IMR-90 (cell line): ENCODE measurements at regions not wholly inside any gene's neighbourhood (a gene's known extent, or its start where the extent isn't known, plus 50 kb on each side); places are given as distances from the start of the nearest gene placed in this dataset.

Experiments used
- ATAC-seq: fragments of 200-7000 bp; cut with Tn5 transposase; 2 replicates; pipeline ENCODE4 v1.9.1; 2020; ENCODE audit warnings: low read depth, mild to moderate bottlenecking, moderate library complexity
- BruUV-seq: library from RNA; stranded (reverse); fragments of 400-500 nt; replicated peaks from 2 replicates; lab custom pipeline; 2021; lab: Mats Ljungman, UMichigan
- CTCF ChIA-PET: fragments of 300-600 bp; formaldehyde crosslinking; extraction: SDS; loops from one replicate; lab custom pipeline; 2021; ENCODE audit warnings: antibody characterized with exemption; lab: Yijun Ruan, JAX
- POLR2A ChIA-PET: fragments of 300-600 bp; sonication (Branson Sonifier 250); formaldehyde crosslinking; loops from one replicate; lab custom pipeline; 2022; ENCODE audit warnings: antibody characterized with exemption; ENCODE audit not compliant: unreplicated experiment; lab: Charles Lee
- DNase-seq: peaks from one replicate; pipeline ENCODE4 v3.0.0; 2013
- H2AFZ ChIP-seq: replicated peaks from 2 replicates; pipeline ENCODE3; 2013; ENCODE audit warnings: low read length, mild to moderate bottlenecking; ENCODE audit not compliant: poor library complexity
- H2AK5ac ChIP-seq: 2 replicates; pipeline ENCODE4 v1.6.1; 2013; ENCODE audit warnings: low read depth, low read length, inconsistent platforms
- H2AK9ac ChIP-seq: replicated peaks from 2 replicates; pipeline ENCODE3; 2013; ENCODE audit warnings: mild to moderate bottlenecking, low read depth, low read length, moderate library complexity; ENCODE audit not compliant: poor library complexity
- H2BK120ac ChIP-seq: 2 replicates; pipeline ENCODE4 v1.6.1; 2013; ENCODE audit warnings: low read depth, low read length, inconsistent platforms
- H2BK15ac ChIP-seq: 3 replicates; pipeline ENCODE4 v1.6.1; 2013; ENCODE audit warnings: low read depth, low read length, inconsistent platforms
- H2BK20ac ChIP-seq: 2 replicates; pipeline ENCODE4 v1.6.1; 2013; ENCODE audit warnings: low read depth, mild to moderate bottlenecking, inconsistent platforms, low read length, moderate library complexity
- H2BK5ac ChIP-seq: 2 replicates; pipeline ENCODE4 v1.6.1; 2013; ENCODE audit warnings: mild to moderate bottlenecking, low read depth, low read length, inconsistent platforms; ENCODE audit not compliant: poor library complexity, severe bottlenecking
- H3K14ac ChIP-seq: replicated peaks from 2 replicates; pipeline ENCODE4 v1.6.1; 2013; ENCODE audit warnings: low read depth, low read length, inconsistent platforms
- H3K18ac ChIP-seq: 2 replicates; pipeline ENCODE4 v1.6.1; 2013; ENCODE audit warnings: low read depth, low read length, control low read depth
- H3K23ac ChIP-seq: 2 replicates; pipeline ENCODE4 v1.6.1; 2013; ENCODE audit warnings: low read depth, low read length, inconsistent platforms
- H3K27ac ChIP-seq: 2 replicates; pipeline ENCODE4 v1.5.1; 2013; ENCODE audit warnings: mild to moderate bottlenecking, control low read depth, low read length; ENCODE audit not compliant: insufficient read depth
- H3K27me3 ChIP-seq: 2 replicates; pipeline ENCODE4 v1.6.1; 2013; ENCODE audit warnings: low read length; ENCODE audit not compliant: control insufficient read depth, insufficient read depth
- H3K36me3 ChIP-seq: 2 replicates; pipeline ENCODE4 v1.6.1; 2013; ENCODE audit warnings: low read length, mixed read lengths; ENCODE audit not compliant: control insufficient read depth, insufficient read depth
- H3K4ac ChIP-seq: 2 replicates; pipeline ENCODE4 v1.6.1; 2013; ENCODE audit warnings: low read depth, low read length, inconsistent platforms
- H3K4me1 ChIP-seq: 2 replicates; pipeline ENCODE4 v1.6.1; 2013; ENCODE audit warnings: low read length, mixed read lengths; ENCODE audit not compliant: control insufficient read depth, insufficient read depth
- H3K4me2 ChIP-seq: 2 replicates; pipeline ENCODE4 v1.6.1; 2013; ENCODE audit warnings: low read depth, mild to moderate bottlenecking, control low read depth, low read length, moderate library complexity
- H3K4me3 ChIP-seq: 2 replicates; pipeline ENCODE4 v1.5.1; 2013; ENCODE audit warnings: low read depth, mild to moderate bottlenecking, control low read depth, low read length, moderate library complexity; ENCODE audit not compliant: insufficient read depth
- H3K56ac ChIP-seq: 2 replicates; pipeline ENCODE4 v1.6.1; 2013; ENCODE audit warnings: low read length, inconsistent platforms; ENCODE audit not compliant: insufficient read depth; ENCODE audit errors: extremely low read depth
- H3K79me1 ChIP-seq, 2 experiments: 2 replicates each; pipeline ENCODE4 v1.6.1; 2013; ENCODE audit warnings: low read length in 2 of 2, inconsistent platforms in 1 of 2, low read depth in 1 of 2
- H3K9ac ChIP-seq: 2 replicates; pipeline ENCODE4 v1.6.1; 2013; ENCODE audit warnings: low read depth, low read length, control low read depth
- H3K9me1 ChIP-seq: 2 replicates; pipeline ENCODE4 v1.6.1; 2013; ENCODE audit warnings: low read length, inconsistent platforms; ENCODE audit not compliant: insufficient read depth
- H3K9me3 ChIP-seq: 2 replicates; pipeline ENCODE4 v1.6.1; 2013; ENCODE audit warnings: low read length; ENCODE audit not compliant: control insufficient read depth, insufficient read depth
- H4K20me1 ChIP-seq: 2 replicates; pipeline ENCODE4 v1.6.1; 2013; ENCODE audit warnings: low read length, inconsistent platforms; ENCODE audit not compliant: insufficient read depth
- H4K5ac ChIP-seq: 2 replicates; pipeline ENCODE4 v1.6.1; 2013; ENCODE audit warnings: mild to moderate bottlenecking, low read depth, low read length, control low read depth
- H4K8ac ChIP-seq, 2 experiments: 2 replicates each; pipeline ENCODE4 v1.6.1; 2013; ENCODE audit warnings: low read depth in 2 of 2, low read length in 2 of 2, control low read depth in 1 of 2, inconsistent platforms in 1 of 2
- H4K91ac ChIP-seq: 2 replicates; pipeline ENCODE4 v1.6.1; 2013; ENCODE audit warnings: low read depth, low read length, inconsistent platforms; ENCODE audit not compliant: insufficient read depth
- BHLHE40 ChIP-seq: fragments of 150-350 bp; IDR thresholded peaks from 2 replicates; pipeline ENCODE4 v1.6.1; 2016; ENCODE audit warnings: mild to moderate bottlenecking, low read depth, low read length
- CEBPB ChIP-seq: IDR thresholded peaks from 2 replicates; pipeline ENCODE4 v1.6.1; 2012; ENCODE audit warnings: low read depth, low read length, improper control_type of control experiment
- CHD1 ChIP-seq: IDR thresholded peaks from 2 replicates; pipeline ENCODE4 v1.6.1; 2012; ENCODE audit warnings: low read depth, low read length, improper control_type of control experiment
- FOS ChIP-seq: fragments of 150-350 bp; IDR thresholded peaks from 2 replicates; pipeline ENCODE4 v1.6.1; 2016; ENCODE audit warnings: low read depth, low read length
- MAFK ChIP-seq: IDR thresholded peaks from 2 replicates; pipeline ENCODE4 v1.6.1; 2012; ENCODE audit warnings: low read depth, low read length, improper control_type of control experiment
- MAZ ChIP-seq: IDR thresholded peaks from 2 replicates; pipeline ENCODE4 v1.6.1; 2012; ENCODE audit warnings: low read depth, mild to moderate bottlenecking, low read length, improper control_type of control experiment, moderate library complexity, borderline replicate concordance
- MXI1 ChIP-seq: IDR thresholded peaks from 2 replicates; pipeline ENCODE4 v1.6.1; 2012; ENCODE audit warnings: low read depth, mild to moderate bottlenecking, low read length, moderate library complexity, borderline replicate concordance
- NFE2L2 ChIP-seq: fragments of 150-350 bp; IDR thresholded peaks from 2 replicates; pipeline ENCODE4 v1.6.1; 2016; ENCODE audit warnings: low read depth, mild to moderate bottlenecking, low read length
- POLR2A ChIP-seq: IDR thresholded peaks from 2 replicates; pipeline ENCODE4 v1.6.1; 2012; ENCODE audit warnings: mild to moderate bottlenecking, low read depth, low read length
- RAD21 ChIP-seq: IDR thresholded peaks from 2 replicates; pipeline ENCODE4 v1.6.1; 2012; ENCODE audit warnings: low read length, improper control_type of control experiment
- RCOR1 ChIP-seq: IDR thresholded peaks from 2 replicates; pipeline ENCODE4 v1.6.1; 2012; ENCODE audit warnings: mild to moderate bottlenecking, low read length, improper control_type of control experiment; ENCODE audit not compliant: insufficient replicate concordance
- RFX5 ChIP-seq: IDR thresholded peaks from 2 replicates; pipeline ENCODE4 v1.8.0; 2012; ENCODE audit warnings: low read depth, mild to moderate bottlenecking, low read length, moderate library complexity
- SMC3 ChIP-seq: fragments of 150-350 bp; IDR thresholded peaks from 2 replicates; pipeline ENCODE4 v1.6.1; 2016; ENCODE audit warnings: low read depth, mild to moderate bottlenecking, antibody characterized with exemption, low read length, moderate library complexity
- WGBS, 2 experiments: methylation state at CpG; one replicate each; pipeline versions ENCODE4 v1.1.5 to v1.1.7; 2013; ENCODE audit warnings: missing lambda C conversion rate in 2 of 2; ENCODE audit not compliant: insufficient read length in 1 of 2; ENCODE audit errors: extremely low coverage in 2 of 2; 5-methylcytosine and 5-hydroxymethylcytosine counted together
- dilution Hi-C: fragments of 300-500 bp; cut with HindIII; formaldehyde crosslinking; loops from one replicate; pipeline ENCODE4 v1.14.3; 2018; ENCODE audit warnings: low sequenced_read_pairs; ENCODE audit not compliant: unreplicated experiment
- in situ Hi-C: fragments of 300-500 bp; cut with MboI; formaldehyde crosslinking; loops from 3 replicates; pipeline ENCODE4 v1.14.3; 2019; ENCODE audit warnings: low sequenced_read_pairs, inconsistent platforms, mixed read lengths
- intact Hi-C: fragments of 100-400 bp; cut with micrococcal nuclease; formaldehyde crosslinking; loops from 2 replicates; pipeline ENCODE4 v1.10.0; 2022
- TF ChIP-seq, protein P1 (sequence below): fragments of 150-350 bp; IDR thresholded peaks from 2 replicates; pipeline ENCODE4 v1.6.1; 2016; ENCODE audit warnings: low read depth, mild to moderate bottlenecking, low read length, moderate library complexity, borderline replicate concordance
- TF ChIP-seq, protein P2 (sequence below): fragments of 150-350 bp; IDR thresholded peaks from 2 replicates; pipeline ENCODE4 v1.6.1; 2017; ENCODE audit warnings: mild to moderate bottlenecking, antibody characterized with exemption, low read length, low read depth
- TF ChIP-seq, protein P3 (sequence below): conservative IDR thresholded peaks from 2 replicates; pipeline ENCODE4 v1.5.1; 2012; ENCODE audit warnings: mild to moderate bottlenecking, low read depth, low read length, improper control_type of control experiment

DNA sequence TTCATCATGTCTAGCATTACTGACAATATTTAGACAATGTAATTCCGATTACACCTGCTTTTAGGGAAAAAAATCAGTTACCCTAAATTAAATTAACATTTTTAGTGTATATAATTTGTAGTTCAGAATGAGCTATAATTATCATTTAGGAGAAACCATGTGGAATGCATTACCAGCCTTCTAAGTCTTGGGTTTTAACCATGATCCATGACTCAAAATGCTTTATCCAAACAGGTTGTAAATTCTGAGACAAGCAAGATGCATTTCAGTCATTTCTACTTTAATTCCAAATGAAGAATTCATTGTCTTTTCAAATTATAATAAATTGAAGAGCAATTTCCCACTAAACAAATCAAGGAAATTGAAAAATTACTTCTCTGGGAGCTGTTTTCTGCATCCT, 243.7 kb upstream of the LRIG1 start:
- Histone ChIP-seq H3K36me3 (no peaks in the 10 kb centered on the region), H3K27me3 (no peaks in the 10 kb centered on the region), H2BK120ac (no peak overlapping the region), H4K20me1 (no peaks in the 10 kb centered on the region), H3K9ac (no peak overlapping the region), H3K79me1 (no peaks in the 10 kb centered on the region), H3K4ac (no peak overlapping the region), H3K9me1 (no peaks in the 10 kb centered on the region), H2AK9ac (no peak overlapping the region), H3K4me2 (no peak overlapping the region), H3K9me3 (no peaks in the 10 kb centered on the region), H4K5ac (no peak overlapping the region), H2BK5ac (no peak overlapping the region), H3K14ac (no peak overlapping the region), H2AFZ (no peak overlapping the region), H3K4me1 (peaks cover 7% of the 10 kb centered on the region), H4K8ac (no peak overlapping the region), H3K56ac (no peak overlapping the region), H3K23ac (no peak overlapping the region), H3K27ac (no peak overlapping the region), H4K91ac (no peak overlapping the region), H3K4me3 (no peak overlapping the region), H2BK15ac (no peak overlapping the region), H2BK20ac (no peak overlapping the region), H3K18ac (no peak overlapping the region), H2AK5ac (no peak overlapping the region)
- no peak for TF ChIP-seq RFX5
- TF ChIP-seq, protein P1, sequence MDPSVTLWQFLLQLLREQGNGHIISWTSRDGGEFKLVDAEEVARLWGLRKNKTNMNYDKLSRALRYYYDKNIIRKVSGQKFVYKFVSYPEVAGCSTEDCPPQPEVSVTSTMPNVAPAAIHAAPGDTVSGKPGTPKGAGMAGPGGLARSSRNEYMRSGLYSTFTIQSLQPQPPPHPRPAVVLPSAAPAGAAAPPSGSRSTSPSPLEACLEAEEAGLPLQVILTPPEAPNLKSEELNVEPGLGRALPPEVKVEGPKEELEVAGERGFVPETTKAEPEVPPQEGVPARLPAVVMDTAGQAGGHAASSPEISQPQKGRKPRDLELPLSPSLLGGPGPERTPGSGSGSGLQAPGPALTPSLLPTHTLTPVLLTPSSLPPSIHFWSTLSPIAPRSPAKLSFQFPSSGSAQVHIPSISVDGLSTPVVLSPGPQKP, result no peak
- TF ChIP-seq CEBPB, result no peak
- TF ChIP-seq NFE2L2, result no peak
- no peak for TF ChIP-seq RAD21
- no peak for TF ChIP-seq MAZ
- TF ChIP-seq RCOR1, result no peak
- no peak for TF ChIP-seq POLR2A
- TF ChIP-seq, protein P2, sequence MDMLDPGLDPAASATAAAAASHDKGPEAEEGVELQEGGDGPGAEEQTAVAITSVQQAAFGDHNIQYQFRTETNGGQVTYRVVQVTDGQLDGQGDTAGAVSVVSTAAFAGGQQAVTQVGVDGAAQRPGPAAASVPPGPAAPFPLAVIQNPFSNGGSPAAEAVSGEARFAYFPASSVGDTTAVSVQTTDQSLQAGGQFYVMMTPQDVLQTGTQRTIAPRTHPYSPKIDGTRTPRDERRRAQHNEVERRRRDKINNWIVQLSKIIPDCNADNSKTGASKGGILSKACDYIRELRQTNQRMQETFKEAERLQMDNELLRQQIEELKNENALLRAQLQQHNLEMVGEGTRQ, result no peak
- TF ChIP-seq, protein P3, sequence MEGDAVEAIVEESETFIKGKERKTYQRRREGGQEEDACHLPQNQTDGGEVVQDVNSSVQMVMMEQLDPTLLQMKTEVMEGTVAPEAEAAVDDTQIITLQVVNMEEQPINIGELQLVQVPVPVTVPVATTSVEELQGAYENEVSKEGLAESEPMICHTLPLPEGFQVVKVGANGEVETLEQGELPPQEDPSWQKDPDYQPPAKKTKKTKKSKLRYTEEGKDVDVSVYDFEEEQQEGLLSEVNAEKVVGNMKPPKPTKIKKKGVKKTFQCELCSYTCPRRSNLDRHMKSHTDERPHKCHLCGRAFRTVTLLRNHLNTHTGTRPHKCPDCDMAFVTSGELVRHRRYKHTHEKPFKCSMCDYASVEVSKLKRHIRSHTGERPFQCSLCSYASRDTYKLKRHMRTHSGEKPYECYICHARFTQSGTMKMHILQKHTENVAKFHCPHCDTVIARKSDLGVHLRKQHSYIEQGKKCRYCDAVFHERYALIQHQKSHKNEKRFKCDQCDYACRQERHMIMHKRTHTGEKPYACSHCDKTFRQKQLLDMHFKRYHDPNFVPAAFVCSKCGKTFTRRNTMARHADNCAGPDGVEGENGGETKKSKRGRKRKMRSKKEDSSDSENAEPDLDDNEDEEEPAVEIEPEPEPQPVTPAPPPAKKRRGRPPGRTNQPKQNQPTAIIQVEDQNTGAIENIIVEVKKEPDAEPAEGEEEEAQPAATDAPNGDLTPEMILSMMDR, result no peak
- no peak for TF ChIP-seq MXI1
- TF ChIP-seq BHLHE40, result no peak
- no peak for TF ChIP-seq MAFK
- no peak for TF ChIP-seq SMC3
- no peak for TF ChIP-seq CHD1
- no peak for TF ChIP-seq FOS
- ChIA-PET CTCF (interaction anchor here (1.2 kb wide), 1 partner anchor 13 kb away, joined by 3 read pairs; no protein-coding TSS in a partner anchor), POLR2A (no interaction called here)
- no CpG with 5 or more reads among the region's 1 CpG for WGBS, 2 experiments
- dilution Hi-C loops, result no loop called here
- DNase-seq (peak; percentile 26), ATAC-seq (no peak)
- in situ Hi-C loops, result no loop called here
- BruUV-seq, result no TSS peak
- intact Hi-C loops, result no loop called here
